ENCODE measurements at regions not wholly inside any gene's neighbourhood (a gene's known extent, or its start where the extent isn't known, plus 50 kb on each side); places are given as distances from the start of the nearest gene placed in this dataset.

DNA sequence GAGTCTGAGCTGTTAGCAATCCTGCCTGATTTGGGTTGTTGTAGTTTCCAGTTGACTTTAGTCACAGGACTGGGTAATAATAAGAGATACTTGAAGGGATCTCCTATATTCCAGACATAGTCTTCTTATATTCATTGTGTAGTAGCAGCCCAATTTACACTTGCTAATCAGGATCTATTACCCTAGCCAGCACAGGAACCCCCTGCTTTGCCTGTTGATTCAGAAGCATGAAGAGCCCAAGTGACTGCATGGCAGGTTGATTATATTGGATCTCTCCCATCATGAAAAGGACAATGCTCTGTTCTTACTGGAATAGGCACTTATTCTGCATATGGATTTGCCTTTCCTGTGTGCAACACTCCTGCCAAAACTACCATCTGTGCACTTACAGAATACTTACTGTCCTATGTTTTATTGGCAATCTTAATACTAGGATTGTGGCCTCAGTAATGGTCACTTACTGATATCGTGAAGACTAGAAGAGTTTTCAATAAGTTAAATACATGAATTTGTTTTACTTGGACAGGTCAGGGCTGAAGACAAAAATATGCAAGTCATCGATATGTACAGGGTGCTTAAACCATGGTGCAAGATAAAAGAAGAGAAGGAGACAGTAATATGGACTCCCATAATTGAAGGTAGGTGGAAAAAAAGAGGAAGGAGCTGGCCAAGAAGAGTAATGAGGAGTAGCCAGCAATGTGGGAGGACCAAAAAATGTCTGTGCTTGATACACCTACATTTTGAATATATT lies 304.1 kb downstream of the MCTP2 start:
- FAIRE-seq, result no peak

- no peak for FAIRE-seq
Observed at GRCh38 chr15:94536549-94536948, 305.2 kb downstream of the MCTP2 start.

DNA sequence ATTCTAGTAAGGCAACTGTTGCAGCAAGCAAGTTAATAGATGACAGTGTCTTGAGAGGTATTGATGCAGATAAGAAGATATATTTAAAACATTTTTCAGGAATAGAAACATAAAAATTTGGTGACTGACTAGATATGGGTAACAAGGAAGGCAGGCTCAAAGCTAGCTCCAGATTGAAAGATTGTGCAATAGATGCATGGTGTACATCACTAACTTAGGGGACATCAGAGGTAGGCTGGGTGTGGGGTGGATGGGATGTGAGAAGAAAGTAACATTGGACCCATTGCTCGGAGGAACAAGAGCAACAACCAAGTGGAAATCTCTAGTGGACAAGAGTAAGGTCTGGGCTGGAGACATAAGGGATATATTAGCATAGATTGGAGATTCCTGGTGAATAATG lies 306.9 kb downstream of the MCTP2 start:
- FAIRE-seq, result no peak

- FAIRE-seq, result no peak
Observed at GRCh38 chr15:94542391-94542790, 311.0 kb downstream of the MCTP2 start.

DNA sequence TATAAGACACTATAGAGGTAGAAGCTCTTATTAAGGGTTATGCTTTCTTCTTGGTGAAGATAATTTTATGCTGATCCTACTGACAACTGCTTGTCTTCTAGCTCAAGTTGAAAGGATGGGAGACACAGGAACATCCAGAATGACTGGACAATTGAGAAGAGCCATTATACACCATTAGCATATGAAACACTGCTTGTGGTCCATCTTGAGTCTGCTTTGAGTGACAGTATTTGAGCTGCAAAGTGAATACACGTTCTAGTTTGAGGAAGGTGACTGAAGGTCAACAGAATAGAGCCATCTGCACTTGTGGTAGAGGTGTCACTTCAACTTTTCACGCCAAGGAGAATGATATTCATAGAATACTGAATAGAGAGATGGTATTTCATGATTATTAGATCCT lies 315.4 kb downstream of the MCTP2 start:
- no peak for FAIRE-seq

DNA sequence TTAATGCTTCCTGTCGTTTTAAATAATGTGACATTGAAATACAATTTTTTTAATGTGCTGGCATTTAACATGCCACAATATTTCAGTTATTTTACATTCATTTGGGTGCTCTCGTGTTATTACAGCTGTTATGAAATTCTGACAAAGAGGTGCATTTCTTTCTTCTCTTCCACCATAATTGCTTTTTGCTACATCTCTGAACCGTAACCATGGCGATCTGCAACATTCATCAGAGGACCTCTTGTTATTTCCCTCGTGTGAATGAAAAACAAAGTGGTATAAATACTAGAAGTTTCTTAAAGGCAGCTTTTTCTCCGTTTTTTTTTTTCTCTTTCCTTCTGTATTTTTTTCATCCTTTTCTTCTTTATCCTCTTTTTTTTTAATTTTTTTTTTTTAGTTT lies 316.4 kb downstream of the MCTP2 start:
- no peak for FAIRE-seq

- no peak for FAIRE-seq
Observed at GRCh38 chr15:94555841-94556519, 324.6 kb downstream of the MCTP2 start.

DNA sequence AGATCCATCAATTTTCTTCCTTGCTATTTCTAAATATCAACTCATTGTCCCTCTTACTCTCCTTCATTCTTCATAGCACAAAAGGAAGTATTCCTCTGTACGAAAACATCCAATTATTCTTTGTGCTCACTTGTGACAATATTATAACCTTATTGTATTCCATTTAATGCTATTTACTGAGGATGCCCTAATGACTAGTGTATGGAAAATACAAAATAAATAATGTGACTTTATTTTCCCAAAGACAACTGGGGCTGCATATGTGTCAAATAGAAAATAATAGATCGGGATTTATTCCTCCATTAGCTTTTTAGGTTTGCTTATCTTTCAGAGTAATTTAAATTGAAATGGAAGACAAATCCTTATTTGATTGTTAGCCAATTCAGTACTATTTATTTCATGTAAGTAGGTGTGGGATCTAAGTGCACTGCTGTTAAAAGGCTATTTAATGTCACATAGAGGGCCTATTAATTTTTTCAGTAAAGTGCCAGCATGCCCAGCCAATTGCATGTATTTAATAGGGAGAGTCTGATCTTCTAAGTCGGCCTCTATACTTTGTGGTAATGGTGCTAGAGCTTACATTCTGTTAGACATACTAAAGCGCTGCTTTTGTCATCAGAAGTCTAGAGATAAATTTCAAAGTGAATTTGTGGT lies 329.8 kb downstream of the MCTP2 start:
- FAIRE-seq, result no peak

GRCh38 chr15:94563456-94563855 lies 332.1 kb downstream of the MCTP2 start:
- no peak for FAIRE-seq

GRCh38 chr15:94576889-94577533 lies 345.6 kb downstream of the MCTP2 start:
- FAIRE-seq, result no peak

GRCh38 chr15:94579286-94579685 lies 347.9 kb downstream of the MCTP2 start:
- FAIRE-seq, result no peak

DNA sequence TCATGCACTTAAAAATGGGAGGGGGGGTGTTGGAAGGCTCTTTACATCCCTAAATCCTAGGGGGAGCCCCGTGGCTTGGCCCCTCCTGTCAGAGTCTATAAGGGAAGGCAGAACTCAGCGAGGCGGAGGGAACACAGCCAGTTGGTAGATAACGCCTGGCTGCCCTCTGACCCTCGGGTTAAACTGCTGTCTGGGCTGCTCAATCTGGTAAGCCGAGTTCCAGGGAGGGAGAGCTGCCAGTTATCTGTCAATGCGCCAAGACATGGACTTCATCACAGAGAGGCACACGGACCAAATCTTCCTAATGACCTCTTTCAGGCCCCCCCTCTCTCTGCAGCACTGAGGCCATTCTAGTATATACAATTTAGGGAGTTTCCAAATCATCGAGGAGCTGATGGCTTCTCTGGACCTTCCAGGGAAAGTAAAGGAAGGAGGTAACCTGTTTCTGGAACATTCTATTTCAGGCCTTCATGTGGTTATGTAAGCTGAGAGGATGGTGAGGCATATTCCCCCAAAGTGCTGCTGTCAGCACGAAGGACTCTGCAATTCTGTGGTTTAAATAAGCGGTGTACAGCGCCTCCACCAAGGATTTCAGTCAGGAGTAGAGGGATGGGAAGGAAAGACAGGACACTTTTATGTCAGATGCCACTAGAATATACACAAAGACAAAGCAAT lies 349.0 kb downstream of the MCTP2 start:
- FAIRE-seq, result no peak

DNA sequence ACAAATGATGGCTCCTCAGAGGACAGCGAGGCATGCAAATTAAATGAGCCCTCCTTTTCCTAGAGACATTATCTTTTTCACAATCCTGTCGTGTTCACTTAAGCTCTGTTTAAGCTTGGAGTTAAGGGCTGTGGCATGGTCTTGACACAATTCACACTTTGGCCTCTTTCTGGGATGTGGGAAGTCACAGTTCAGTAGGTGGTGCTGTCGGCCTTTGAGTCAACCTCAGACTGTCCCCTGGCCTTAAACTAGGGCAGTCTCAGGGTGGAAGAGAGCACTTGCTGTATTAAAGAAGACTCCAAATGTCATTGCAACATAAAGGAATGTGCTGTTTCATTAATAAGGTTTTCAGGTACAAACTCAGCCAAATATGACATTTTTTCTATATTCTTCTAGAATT lies 351.0 kb downstream of the MCTP2 start:
- FAIRE-seq, result peak; percentile 86

DNA sequence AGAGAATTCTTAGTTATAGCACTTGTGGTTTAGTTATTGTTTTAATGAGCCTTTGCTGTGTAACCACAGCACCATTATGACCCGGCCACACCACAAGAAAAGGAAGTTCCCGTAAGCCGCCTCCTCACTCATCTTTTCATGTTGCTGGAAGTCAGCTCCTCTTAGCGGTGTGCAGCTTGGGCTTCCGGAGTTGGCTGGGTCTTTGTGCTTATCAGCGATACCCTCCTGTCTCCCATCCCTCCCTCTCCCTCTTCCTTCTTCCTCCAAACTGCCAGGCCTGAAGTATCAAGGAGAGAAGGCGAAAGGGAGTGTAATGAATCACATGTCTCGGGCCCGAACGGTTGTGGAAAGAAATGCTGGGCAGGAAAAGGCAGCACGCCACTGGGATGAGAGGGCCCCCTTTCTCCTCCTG lies 353.5 kb downstream of the MCTP2 start:
- peak; percentile 71 for FAIRE-seq

DNA sequence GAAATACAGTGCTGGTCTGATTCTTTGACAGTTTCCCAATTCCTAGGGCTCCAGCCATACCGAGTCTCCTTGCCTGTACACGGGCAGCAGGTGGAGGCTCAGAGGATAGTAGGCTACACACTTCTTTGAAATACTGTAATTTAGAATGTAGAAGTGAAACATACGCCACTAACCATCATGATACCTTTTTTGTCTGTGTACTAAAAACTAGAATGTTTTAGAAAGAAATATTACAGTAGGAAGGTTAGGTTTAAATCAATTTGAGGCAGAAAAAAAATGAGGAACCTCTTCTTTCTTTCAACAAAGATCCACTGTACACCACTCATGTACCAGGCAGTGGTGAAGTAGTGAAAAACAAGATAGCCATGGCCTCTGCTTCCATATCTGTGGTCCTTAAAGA lies 354.7 kb downstream of the MCTP2 start:
- FAIRE-seq, result no peak

DNA sequence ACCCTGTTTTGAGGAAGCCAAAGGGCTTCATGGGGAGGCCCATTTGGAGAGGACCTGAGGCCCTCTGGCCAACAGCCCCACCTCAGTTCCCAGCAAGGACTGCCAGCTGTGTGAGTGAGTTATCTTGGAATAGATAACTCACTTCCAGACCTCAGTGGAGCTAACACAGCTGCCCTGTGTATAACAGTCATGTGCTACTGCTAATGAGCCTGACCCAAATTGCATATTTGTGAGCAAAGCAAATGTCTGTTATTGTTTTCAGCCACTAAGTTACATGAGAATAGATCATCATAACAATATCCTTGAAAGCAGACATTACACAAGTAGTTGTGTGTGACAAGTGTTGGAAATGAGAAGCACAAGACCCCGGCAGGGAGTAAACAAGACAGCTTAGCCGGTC lies 355.8 kb downstream of the MCTP2 start:
- FAIRE-seq, result no peak

DNA sequence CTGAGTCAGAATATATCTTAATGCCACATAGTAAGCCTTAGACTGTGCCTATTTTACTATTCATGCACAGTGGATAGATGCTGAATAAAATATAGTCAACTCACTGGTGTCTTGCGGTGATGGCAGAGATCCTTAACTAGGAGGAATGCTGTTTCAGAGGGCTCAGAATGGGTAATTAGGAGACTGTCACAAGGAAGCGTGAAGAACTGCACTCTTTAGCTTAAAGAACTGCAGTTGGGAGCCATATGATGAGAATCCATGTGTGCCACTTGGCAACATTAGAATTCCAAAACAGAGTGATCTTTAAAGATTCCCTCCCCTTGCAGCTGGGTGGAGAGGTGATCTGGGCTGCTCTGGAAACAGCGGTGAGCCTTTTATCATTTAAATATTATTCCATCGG lies 357.6 kb downstream of the MCTP2 start:
- FAIRE-seq, result no peak

DNA sequence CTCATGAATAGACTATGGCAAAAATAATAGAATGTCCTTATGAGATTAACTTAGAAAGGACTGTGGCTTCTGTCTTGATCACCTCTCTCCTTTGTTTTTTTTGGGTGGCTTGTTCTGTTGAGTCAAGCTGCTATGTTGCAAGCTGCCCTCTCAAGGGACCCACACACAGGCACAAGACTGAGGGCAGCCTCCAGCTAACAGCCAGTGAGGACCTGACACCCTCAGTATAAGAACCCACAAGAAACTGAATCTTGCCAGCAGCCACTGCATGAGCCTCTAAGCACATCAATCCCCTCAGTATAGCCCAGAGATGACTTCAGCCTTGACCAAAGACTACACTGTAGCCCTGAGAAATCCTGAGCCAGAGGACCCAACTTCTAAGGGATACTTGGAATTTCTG lies 361.1 kb downstream of the MCTP2 start:
- no peak for FAIRE-seq

DNA sequence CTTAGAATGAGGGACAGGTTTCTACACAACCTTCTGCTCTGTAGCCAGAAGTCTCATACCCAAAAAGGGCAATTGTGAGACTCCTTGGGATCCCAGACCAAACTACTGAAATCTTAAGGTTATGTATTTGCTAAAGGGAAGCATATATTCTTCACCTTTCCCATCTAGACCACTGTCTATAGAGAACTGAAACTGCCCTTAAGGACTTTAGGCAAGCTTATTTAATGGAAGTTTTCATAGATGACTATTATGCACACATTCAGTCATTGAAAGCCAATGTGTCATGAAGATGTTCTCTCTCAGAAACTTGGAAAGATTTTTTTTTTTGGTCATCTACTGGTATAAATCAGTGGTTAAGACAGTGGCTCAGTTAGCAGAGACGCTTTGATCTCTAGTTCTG lies 365.3 kb downstream of the MCTP2 start:
- no peak for FAIRE-seq

DNA sequence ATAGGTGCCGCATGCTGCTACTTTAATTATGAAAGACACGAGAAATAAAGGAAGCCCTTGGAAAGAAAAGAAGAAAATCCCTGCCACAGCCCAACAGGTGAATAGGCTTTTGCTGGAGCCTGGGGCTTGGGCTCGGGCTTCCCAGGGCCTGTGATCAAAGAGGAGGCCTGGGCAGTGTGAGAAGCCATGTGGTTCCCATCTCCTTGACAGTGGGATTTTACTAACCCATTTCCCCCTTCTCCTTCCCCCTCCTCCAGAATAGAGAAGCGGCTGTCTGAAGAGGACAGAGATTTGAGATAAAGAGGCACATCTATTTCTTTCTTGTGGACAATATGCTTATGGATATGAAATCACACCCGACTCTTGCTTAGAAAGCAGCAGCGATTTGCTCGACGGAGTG lies 369.1 kb downstream of the MCTP2 start:
- FAIRE-seq, result peak; percentile 58

DNA sequence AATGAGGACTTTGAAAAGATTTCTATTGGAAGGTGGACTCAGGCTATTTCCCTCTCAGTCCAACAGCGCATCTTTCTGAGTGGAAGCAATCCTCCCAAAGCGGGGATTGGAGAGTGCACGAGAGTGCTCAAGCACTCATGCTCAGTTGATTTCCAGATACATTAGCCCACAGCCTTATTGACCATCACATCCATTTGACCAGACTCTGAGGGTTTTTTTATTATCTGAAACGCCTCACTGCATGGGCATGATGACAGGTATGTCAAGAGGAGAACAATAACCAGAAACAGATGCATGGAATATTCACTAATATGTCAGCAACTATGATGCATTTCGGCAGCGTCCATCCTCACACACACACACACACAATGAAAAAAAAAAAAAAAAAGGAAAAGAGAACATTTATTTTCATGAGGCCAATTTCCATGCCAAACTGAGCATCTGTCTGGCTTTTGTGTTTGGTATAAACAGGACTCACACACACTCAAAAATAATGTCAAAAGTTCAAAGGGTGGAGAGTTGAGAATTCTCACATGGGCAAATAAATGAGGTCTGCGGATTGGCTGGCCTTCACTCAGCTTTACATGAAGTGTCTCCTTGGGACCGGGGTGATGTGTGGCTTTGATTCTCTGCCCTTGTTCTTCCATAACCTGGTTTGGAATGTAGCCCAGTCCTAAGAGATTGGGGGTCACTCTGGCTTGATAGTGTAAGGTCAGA lies 371.6 kb downstream of the MCTP2 start:
- peak; percentile 92 for FAIRE-seq

DNA sequence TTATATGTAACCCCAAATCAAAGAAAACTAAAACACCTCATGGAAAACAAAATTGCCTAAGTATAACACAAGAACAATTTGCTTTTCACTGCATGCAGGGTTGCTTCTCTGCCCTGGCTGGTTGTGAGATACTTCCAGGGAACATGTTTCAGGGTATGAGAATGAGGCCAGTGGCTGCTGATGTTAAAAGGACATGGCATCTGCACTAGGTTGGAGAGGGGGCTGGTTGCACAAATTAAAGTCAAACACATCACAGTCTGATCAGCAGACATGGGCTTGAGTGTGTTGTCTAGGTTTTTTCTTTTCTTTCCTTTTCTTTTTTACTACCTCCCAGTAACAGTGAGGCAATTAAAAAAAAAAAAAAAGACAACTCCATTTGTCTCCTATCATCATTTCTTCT lies 374.9 kb downstream of the MCTP2 start:
- no peak for FAIRE-seq
